HG03457 (cell line): ENCODE measurements at regions not wholly inside any gene's neighbourhood (a gene's known extent, or its start where the extent isn't known, plus 50 kb on each side); places are given as distances from the start of the nearest gene placed in this dataset.

ENCODE experiments used
- ATAC-seq: cut with Tn5 transposase; IDR thresholded peaks from one replicate; pipeline ENCODE4 v1.9.1; 2021; ENCODE audit warnings: moderate number of reproducible peaks; ENCODE audit not compliant: unreplicated experiment

- ATAC-seq: no peak
Measured at GRCh38 chr12:85733221-85733840, 102.9 kb downstream of the RASSF9 start.

GRCh38 chr12:85733984-85734383 is 102.2 kb downstream of the RASSF9 start:
- no peak for ATAC-seq

- no peak for ATAC-seq
Measured at GRCh38 chr12:85740186-85740585, 96.0 kb downstream of the RASSF9 start.

- no peak for ATAC-seq
Measured at GRCh38 chr12:85741046-85741445, 95.2 kb downstream of the RASSF9 start.

- ATAC-seq: no peak
Measured at GRCh38 chr12:85747941-85748495, 88.2 kb downstream of the RASSF9 start.
